HG02870 (cell line): ENCODE measurements at regions not wholly inside any gene's neighbourhood (a gene's known extent, or its start where the extent isn't known, plus 50 kb on each side); places are given as distances from the start of the nearest gene placed in this dataset.

Experiments
- ATAC-seq: cut with Tn5 transposase; IDR thresholded peaks from one replicate; pipeline ENCODE4 v1.9.1; 2021; ENCODE audit warnings: mild to moderate bottlenecking, moderate library complexity; ENCODE audit not compliant: unreplicated experiment

GRCh38 chr5:144882739-144883283 is 712.1 kb downstream of the KCTD16 start:
- no peak for ATAC-seq

GRCh38 chr5:144880513-144880912 is 709.8 kb downstream of the KCTD16 start:
- no peak for ATAC-seq

DNA sequence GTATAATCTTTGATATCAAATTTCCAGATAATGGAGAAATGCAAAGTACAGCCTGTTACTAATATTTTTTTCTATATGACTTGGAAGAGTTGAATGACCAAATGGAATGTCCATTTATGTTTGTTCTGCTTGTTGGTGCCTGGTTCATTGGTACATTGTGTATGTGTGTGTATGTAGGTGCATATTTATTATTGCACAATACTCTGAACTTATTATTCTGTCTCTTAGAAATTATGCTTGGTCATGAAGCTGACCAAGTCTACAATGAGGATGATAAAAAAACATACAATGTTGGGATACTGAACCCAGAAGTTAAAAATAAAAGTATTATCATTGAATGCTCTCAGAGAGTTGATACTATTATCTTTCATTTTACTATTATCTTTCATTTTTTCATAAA is 706.3 kb downstream of the KCTD16 start:
- no peak for ATAC-seq

- no peak for ATAC-seq
These were observed 702.4 kb downstream of the KCTD16 start for GRCh38 chr5:144873076-144873475.

GRCh38 chr5:144864118-144864517 is 693.4 kb downstream of the KCTD16 start:
- ATAC-seq = no peak

GRCh38 chr5:144857454-144857853 is 686.8 kb downstream of the KCTD16 start:
- no peak for ATAC-seq

- ATAC-seq = no peak
These were observed 673.4 kb downstream of the KCTD16 start for GRCh38 chr5:144844086-144844485.

- ATAC-seq = no peak
These were observed 661.7 kb downstream of the KCTD16 start for GRCh38 chr5:144832416-144832815.

DNA sequence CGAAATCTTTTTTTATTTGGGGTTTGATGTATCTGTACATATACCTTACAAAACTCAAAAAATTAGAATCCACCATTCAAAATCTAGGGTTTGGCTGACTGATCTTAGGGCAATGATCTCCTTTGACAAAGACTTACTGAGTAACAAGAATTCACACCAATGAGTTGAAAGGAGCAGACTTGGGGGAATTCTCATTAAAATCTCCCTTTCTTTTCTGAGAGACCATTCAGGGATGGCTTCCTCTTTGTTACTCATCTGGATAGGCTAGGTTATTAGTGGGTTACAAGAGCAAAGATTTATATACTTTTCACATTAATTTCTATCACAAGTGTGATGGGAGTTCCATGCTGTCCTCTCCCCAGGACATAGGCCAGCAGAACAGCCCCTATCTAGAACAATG is 661.0 kb downstream of the KCTD16 start:
- ATAC-seq = no peak

DNA sequence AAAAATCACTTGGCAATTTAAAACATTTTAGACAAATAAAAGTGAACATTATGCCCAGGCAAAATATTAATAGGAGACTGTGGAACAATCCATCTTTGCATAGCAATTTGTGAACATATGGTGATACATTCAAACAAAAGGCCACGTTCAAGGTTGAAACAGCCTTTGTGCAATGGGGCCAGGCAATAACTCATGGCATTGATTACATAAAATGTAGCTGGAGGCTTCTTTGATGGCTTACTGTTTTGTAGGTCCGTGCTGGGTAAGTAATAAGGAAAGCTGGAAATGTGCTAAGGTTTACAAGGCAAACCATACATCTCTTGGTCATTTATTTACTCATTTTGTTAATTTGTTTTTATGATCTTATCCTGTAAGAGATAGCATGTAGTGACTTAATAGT is 651.8 kb downstream of the KCTD16 start:
- no peak for ATAC-seq

DNA sequence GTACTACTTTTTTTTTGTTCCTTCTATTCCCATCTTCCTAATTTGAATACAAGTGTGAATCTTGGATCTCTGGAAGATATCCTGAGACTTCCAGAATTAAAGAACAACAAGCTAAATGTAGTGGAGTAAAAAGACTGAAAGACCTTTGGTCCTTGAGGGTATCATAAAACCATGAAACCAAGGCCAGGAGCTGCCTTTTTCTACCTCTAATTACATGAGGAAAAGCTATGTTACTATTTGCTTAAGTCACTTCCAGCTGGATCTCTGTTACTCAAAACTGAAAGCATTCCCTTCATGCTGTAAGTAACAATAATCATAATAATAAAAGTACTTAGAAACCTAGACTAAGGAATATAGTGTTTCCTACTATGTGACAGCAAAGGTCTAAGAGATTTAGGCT is 649.6 kb downstream of the KCTD16 start:
- ATAC-seq = no peak

- no peak for ATAC-seq
These were observed 644.5 kb downstream of the KCTD16 start for GRCh38 chr5:144815131-144815530.

GRCh38 chr5:144812763-144813162 is 642.1 kb downstream of the KCTD16 start:
- no peak for ATAC-seq

DNA sequence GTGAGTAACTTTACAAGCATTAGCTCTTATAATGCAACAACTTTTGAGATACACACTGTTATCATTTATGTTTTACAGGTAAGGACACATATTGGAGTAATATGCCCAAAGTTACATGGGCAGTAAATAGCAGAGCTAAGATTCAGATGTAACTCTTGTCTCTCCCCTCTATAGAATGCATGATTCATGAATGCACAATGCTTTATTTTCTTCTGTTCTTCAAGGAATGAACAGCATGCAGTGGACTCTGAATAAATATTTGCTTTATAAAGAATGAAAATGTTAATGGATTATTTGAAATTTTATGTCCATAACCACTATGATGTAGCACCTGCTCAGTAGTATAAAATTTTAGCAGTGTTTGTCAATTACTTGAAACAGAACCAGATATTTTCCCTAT is 629.5 kb downstream of the KCTD16 start:
- ATAC-seq = no peak

DNA sequence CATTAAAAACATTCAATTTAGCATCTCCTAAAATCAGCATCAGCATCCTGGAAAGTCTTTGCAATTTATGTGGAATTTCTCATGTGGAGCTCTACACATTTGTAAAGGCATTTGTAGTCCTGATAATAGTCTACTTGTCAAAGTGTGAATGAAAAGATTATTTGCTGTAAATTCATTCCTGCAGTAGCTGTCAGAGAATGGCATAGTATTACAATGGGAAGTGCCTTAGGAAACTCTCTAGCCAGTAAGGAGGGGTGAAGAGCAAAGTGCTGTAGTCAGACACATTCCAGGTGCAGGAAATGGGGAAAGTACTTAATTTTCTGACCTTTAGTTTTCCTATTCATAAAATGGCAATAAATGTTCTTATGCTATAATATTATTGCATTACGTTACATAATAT is 627.9 kb downstream of the KCTD16 start:
- no peak for ATAC-seq

DNA sequence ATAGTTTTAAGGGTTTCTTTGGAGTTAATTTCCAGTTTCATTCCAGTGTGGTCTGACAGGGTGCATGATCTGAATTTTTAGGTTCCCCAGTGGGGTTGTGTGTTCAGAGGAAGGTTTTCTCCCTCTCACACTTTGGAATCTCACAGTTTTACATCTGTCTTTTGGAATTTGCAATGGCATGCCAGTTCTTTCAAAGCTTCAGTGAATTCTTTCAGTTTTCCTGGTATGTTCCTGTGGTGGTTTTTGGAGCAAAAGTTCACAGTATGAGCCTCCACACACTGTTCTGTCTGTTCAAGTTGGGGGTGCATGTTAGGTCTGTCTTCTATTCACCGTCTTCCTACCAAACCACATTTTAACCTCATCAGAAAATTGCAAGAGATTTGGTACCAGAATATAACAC is 624.2 kb downstream of the KCTD16 start:
- ATAC-seq = no peak

- ATAC-seq = no peak
These were observed 617.9 kb downstream of the KCTD16 start for GRCh38 chr5:144788556-144788955.

DNA sequence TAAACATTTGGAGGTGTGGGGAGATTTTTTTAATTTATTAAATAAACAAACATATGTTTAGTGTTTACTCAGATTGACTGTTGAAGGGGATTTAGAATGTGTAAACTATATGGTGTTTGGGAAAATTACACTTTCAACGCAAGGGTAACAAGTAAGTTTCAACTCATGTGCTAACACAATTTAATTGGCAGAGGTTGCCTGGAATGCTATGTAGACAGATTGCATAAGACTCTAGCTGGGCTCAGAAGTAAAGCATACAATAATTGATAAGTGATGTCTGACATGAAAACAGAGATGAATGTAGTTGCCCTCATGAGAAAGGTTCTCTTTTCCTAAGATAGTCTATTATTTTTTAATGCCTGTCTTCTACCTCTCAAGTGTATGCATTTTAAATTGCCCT is 617.4 kb downstream of the KCTD16 start:
- no peak for ATAC-seq

DNA sequence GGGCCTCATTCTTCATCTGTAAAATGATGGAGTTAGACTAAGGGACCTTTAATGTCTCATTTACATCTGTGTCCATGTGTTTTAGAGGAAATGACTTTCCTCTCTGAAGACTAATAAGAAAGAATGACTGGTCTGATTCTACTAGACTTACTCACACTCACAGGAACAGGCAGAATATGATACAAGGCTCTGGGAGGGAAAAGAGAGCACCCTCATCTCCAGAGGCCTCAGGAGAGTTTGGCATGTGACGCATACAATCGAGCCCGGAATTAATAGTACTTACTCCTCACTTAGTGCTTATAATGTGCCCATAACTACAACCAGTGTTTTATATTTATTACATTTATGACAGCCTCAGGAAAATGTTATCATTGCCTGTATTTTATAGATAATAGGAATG is 608.7 kb downstream of the KCTD16 start:
- no peak for ATAC-seq

DNA sequence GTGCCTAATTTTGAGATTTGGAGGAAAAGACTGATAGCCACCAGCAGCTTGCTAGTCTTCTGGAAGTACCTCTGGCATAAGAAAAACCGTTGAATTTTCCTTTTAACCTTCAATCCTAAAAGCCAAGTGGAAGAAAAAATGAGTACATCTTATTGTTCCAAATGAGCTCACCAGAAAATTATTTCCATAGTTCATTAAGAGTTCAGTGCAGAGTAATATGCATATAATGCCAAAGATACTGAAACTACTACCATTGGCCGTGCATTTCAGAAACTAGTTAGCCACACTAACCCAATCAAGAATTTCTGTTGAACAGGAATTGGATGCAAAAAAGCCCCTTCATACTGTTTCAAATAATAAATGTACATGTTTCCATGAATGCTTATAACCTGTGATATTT is 607.9 kb downstream of the KCTD16 start:
- ATAC-seq = no peak

DNA sequence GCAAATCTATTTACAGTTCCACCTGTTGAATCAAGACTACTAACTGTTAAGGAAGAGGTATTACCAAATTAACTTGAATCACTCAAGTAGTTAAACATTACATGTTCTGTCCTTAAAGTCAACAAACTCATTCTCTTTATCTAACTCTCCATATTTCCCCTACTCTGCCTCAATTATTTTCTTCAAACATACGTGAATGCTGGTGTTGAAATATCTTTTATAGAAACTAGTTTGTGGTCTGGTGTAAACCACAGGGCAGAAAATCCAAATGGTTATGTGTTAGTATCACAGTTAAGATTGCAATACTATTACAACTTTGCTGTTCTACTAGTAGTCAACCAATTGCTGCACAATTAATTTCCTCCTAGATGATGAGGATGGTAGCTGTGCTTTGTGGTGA is 603.5 kb downstream of the KCTD16 start:
- no peak for ATAC-seq

GRCh38 chr5:144773628-144774027 is 603.0 kb downstream of the KCTD16 start:
- no peak for ATAC-seq

DNA sequence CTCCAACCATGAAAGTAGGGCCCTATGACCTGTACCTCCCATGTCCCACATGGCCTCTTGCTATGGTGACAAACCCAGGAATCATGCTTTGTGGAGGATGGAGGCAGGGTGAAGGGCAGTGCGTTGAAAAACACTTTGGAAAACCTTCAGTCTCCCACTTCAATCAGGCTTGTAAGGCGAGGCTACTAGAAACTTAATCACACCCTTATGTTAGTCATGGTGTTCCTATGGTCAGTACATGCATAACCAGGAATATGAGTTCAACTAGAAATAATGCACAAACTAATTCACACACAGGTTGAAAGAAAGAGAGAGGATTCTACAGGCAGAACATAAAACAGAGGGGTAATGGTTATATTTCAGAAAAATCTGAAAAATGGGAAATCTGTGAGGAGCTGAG is 601.1 kb downstream of the KCTD16 start:
- no peak for ATAC-seq

- no peak for ATAC-seq
These were observed 571.7 kb downstream of the KCTD16 start for GRCh38 chr5:144742361-144742760.
